GM18858 (cell line): ENCODE measurements at regions not wholly inside any gene's neighbourhood (a gene's known extent, or its start where the extent isn't known, plus 50 kb on each side); places are given as distances from the start of the nearest gene placed in this dataset.

ENCODE experiments used
- ATAC-seq: cut with Tn5 transposase; IDR thresholded peaks from one replicate; pipeline ENCODE4 v1.9.1; 2021; ENCODE audit not compliant: unreplicated experiment

- no peak for ATAC-seq
These were observed 50.4 kb upstream of the GGTA1 start for GRCh38 chr9:121550041-121550440.

GRCh38 chr9:121550569-121551512, 51.2 kb upstream of the GGTA1 start:
- no peak for ATAC-seq

- no peak for ATAC-seq
These were observed 52.5 kb upstream of the GGTA1 start for GRCh38 chr9:121551985-121552753.

GRCh38 chr9:121556082-121556481, 56.4 kb upstream of the GGTA1 start:
- ATAC-seq: no peak

GRCh38 chr9:121556580-121556979, 56.9 kb upstream of the GGTA1 start:
- ATAC-seq: no peak

GRCh38 chr9:121557581-121558447, 58.2 kb upstream of the GGTA1 start:
- no peak for ATAC-seq

- ATAC-seq: no peak
These were observed 58.8 kb upstream of the GGTA1 start for GRCh38 chr9:121558473-121558872.

GRCh38 chr9:121559183-121559582, 59.5 kb upstream of the GGTA1 start:
- peak; percentile 46 for ATAC-seq

- ATAC-seq: no peak
These were observed 61.3 kb upstream of the GGTA1 start for GRCh38 chr9:121560921-121561320.

- ATAC-seq: no peak
These were observed 62.0 kb upstream of the GGTA1 start for GRCh38 chr9:121561385-121562222.

- no peak for ATAC-seq
These were observed 62.7 kb upstream of the GGTA1 start for GRCh38 chr9:121562301-121562700.

- no peak for ATAC-seq
These were observed 63.8 kb upstream of the GGTA1 start for GRCh38 chr9:121563425-121563824.

GRCh38 chr9:121563881-121564460, 64.3 kb upstream of the GGTA1 start:
- ATAC-seq: no peak

- no peak for ATAC-seq
These were observed 65.0 kb upstream of the GGTA1 start for GRCh38 chr9:121564504-121565260.

- no peak for ATAC-seq
These were observed 67.1 kb upstream of the GGTA1 start for GRCh38 chr9:121566481-121567465.

GRCh38 chr9:121567500-121568342, 68.1 kb upstream of the GGTA1 start:
- ATAC-seq: no peak
